IMR-90 (cell line): ENCODE measurements at regions not wholly inside any gene's neighbourhood (a gene's known extent, or its start where the extent isn't known, plus 50 kb on each side); places are given as distances from the start of the nearest gene placed in this dataset.

ENCODE experiments used
- ATAC-seq: fragments of 200-7000 bp; cut with Tn5 transposase; 2 replicates; pipeline ENCODE4 v1.9.1; 2020; ENCODE audit warnings: low read depth, mild to moderate bottlenecking, moderate library complexity
- BruUV-seq: library from RNA; stranded (reverse); fragments of 400-500 nt; replicated peaks from 2 replicates; lab custom pipeline; 2021; lab: Mats Ljungman, UMichigan
- CTCF ChIA-PET: fragments of 300-600 bp; formaldehyde crosslinking; extraction: SDS; loops from one replicate; lab custom pipeline; 2021; ENCODE audit warnings: antibody characterized with exemption; lab: Yijun Ruan, JAX
- POLR2A ChIA-PET: fragments of 300-600 bp; sonication (Branson Sonifier 250); formaldehyde crosslinking; loops from one replicate; lab custom pipeline; 2022; ENCODE audit warnings: antibody characterized with exemption; ENCODE audit not compliant: unreplicated experiment; lab: Charles Lee
- DNase-seq: peaks from one replicate; pipeline ENCODE4 v3.0.0; 2013
- H2AFZ ChIP-seq: replicated peaks from 2 replicates; pipeline ENCODE3; 2013; ENCODE audit warnings: low read length, mild to moderate bottlenecking; ENCODE audit not compliant: poor library complexity
- H2AK5ac ChIP-seq: 2 replicates; pipeline ENCODE4 v1.6.1; 2013; ENCODE audit warnings: low read depth, low read length, inconsistent platforms
- H2AK9ac ChIP-seq: replicated peaks from 2 replicates; pipeline ENCODE3; 2013; ENCODE audit warnings: mild to moderate bottlenecking, low read depth, low read length, moderate library complexity; ENCODE audit not compliant: poor library complexity
- H2BK120ac ChIP-seq: 2 replicates; pipeline ENCODE4 v1.6.1; 2013; ENCODE audit warnings: low read depth, low read length, inconsistent platforms
- H2BK15ac ChIP-seq: 3 replicates; pipeline ENCODE4 v1.6.1; 2013; ENCODE audit warnings: low read depth, low read length, inconsistent platforms
- H2BK20ac ChIP-seq: 2 replicates; pipeline ENCODE4 v1.6.1; 2013; ENCODE audit warnings: low read depth, mild to moderate bottlenecking, inconsistent platforms, low read length, moderate library complexity
- H2BK5ac ChIP-seq: 2 replicates; pipeline ENCODE4 v1.6.1; 2013; ENCODE audit warnings: mild to moderate bottlenecking, low read depth, low read length, inconsistent platforms; ENCODE audit not compliant: poor library complexity, severe bottlenecking
- H3K14ac ChIP-seq: replicated peaks from 2 replicates; pipeline ENCODE4 v1.6.1; 2013; ENCODE audit warnings: low read depth, low read length, inconsistent platforms
- H3K18ac ChIP-seq: 2 replicates; pipeline ENCODE4 v1.6.1; 2013; ENCODE audit warnings: low read depth, low read length, control low read depth
- H3K23ac ChIP-seq: 2 replicates; pipeline ENCODE4 v1.6.1; 2013; ENCODE audit warnings: low read depth, low read length, inconsistent platforms
- H3K27ac ChIP-seq: 2 replicates; pipeline ENCODE4 v1.5.1; 2013; ENCODE audit warnings: mild to moderate bottlenecking, control low read depth, low read length; ENCODE audit not compliant: insufficient read depth
- H3K27me3 ChIP-seq: 2 replicates; pipeline ENCODE4 v1.6.1; 2013; ENCODE audit warnings: low read length; ENCODE audit not compliant: control insufficient read depth, insufficient read depth
- H3K36me3 ChIP-seq: 2 replicates; pipeline ENCODE4 v1.6.1; 2013; ENCODE audit warnings: low read length, mixed read lengths; ENCODE audit not compliant: control insufficient read depth, insufficient read depth
- H3K4ac ChIP-seq: 2 replicates; pipeline ENCODE4 v1.6.1; 2013; ENCODE audit warnings: low read depth, low read length, inconsistent platforms
- H3K4me1 ChIP-seq: 2 replicates; pipeline ENCODE4 v1.6.1; 2013; ENCODE audit warnings: low read length, mixed read lengths; ENCODE audit not compliant: control insufficient read depth, insufficient read depth
- H3K4me2 ChIP-seq: 2 replicates; pipeline ENCODE4 v1.6.1; 2013; ENCODE audit warnings: low read depth, mild to moderate bottlenecking, control low read depth, low read length, moderate library complexity
- H3K4me3 ChIP-seq: 2 replicates; pipeline ENCODE4 v1.5.1; 2013; ENCODE audit warnings: low read depth, mild to moderate bottlenecking, control low read depth, low read length, moderate library complexity; ENCODE audit not compliant: insufficient read depth
- H3K56ac ChIP-seq: 2 replicates; pipeline ENCODE4 v1.6.1; 2013; ENCODE audit warnings: low read length, inconsistent platforms; ENCODE audit not compliant: insufficient read depth; ENCODE audit errors: extremely low read depth
- H3K79me1 ChIP-seq, 2 experiments: 2 replicates each; pipeline ENCODE4 v1.6.1; 2013; ENCODE audit warnings: low read length in 2 of 2, inconsistent platforms in 1 of 2, low read depth in 1 of 2
- H3K9ac ChIP-seq: 2 replicates; pipeline ENCODE4 v1.6.1; 2013; ENCODE audit warnings: low read depth, low read length, control low read depth
- H3K9me1 ChIP-seq: 2 replicates; pipeline ENCODE4 v1.6.1; 2013; ENCODE audit warnings: low read length, inconsistent platforms; ENCODE audit not compliant: insufficient read depth
- H3K9me3 ChIP-seq: 2 replicates; pipeline ENCODE4 v1.6.1; 2013; ENCODE audit warnings: low read length; ENCODE audit not compliant: control insufficient read depth, insufficient read depth
- H4K20me1 ChIP-seq: 2 replicates; pipeline ENCODE4 v1.6.1; 2013; ENCODE audit warnings: low read length, inconsistent platforms; ENCODE audit not compliant: insufficient read depth
- H4K5ac ChIP-seq: 2 replicates; pipeline ENCODE4 v1.6.1; 2013; ENCODE audit warnings: mild to moderate bottlenecking, low read depth, low read length, control low read depth
- H4K8ac ChIP-seq, 2 experiments: 2 replicates each; pipeline ENCODE4 v1.6.1; 2013; ENCODE audit warnings: low read depth in 2 of 2, low read length in 2 of 2, control low read depth in 1 of 2, inconsistent platforms in 1 of 2
- H4K91ac ChIP-seq: 2 replicates; pipeline ENCODE4 v1.6.1; 2013; ENCODE audit warnings: low read depth, low read length, inconsistent platforms; ENCODE audit not compliant: insufficient read depth
- CHD1 ChIP-seq: IDR thresholded peaks from 2 replicates; pipeline ENCODE4 v1.6.1; 2012; ENCODE audit warnings: low read depth, low read length, improper control_type of control experiment
- WGBS, 2 experiments: methylation state at CpG; one replicate each; pipeline versions ENCODE4 v1.1.5 to v1.1.7; 2013; ENCODE audit warnings: missing lambda C conversion rate in 2 of 2; ENCODE audit not compliant: insufficient read length in 1 of 2; ENCODE audit errors: extremely low coverage in 2 of 2; 5-methylcytosine and 5-hydroxymethylcytosine counted together
- dilution Hi-C: fragments of 300-500 bp; cut with HindIII; formaldehyde crosslinking; loops from one replicate; pipeline ENCODE4 v1.14.3; 2018; ENCODE audit warnings: low sequenced_read_pairs; ENCODE audit not compliant: unreplicated experiment
- in situ Hi-C: fragments of 300-500 bp; cut with MboI; formaldehyde crosslinking; loops from 3 replicates; pipeline ENCODE4 v1.14.3; 2019; ENCODE audit warnings: low sequenced_read_pairs, inconsistent platforms, mixed read lengths
- intact Hi-C: fragments of 100-400 bp; cut with micrococcal nuclease; formaldehyde crosslinking; loops from 2 replicates; pipeline ENCODE4 v1.10.0; 2022

DNA sequence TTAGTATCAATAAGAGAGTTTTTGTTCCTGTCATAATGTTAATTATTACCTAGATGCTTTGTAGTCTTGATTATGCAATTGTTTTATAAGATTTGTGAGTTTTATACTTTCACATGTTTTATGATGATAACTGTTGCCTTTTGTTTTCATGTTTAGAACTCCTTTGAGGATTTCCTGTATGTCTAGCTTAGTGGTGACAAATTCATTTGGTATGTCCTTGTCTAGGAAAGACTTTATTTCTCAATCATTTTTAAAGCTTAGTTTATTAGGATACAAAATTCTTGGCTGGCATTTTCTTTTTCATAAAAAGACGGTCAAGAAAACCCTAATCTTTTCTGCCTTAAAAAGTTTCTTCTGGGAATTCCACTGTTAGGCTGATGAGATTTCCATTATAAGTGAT, 849.9 kb upstream of the EYS start:
- dilution Hi-C loops (no loop called here), in situ Hi-C loops (no loop called here), intact Hi-C loops (no loop called here)
- Histone ChIP-seq H3K18ac (no peak overlapping the region), H2AK5ac (no peak overlapping the region), H3K9me1 (no peaks in the 10 kb centered on the region), H3K79me1 (no peaks in the 10 kb centered on the region), H4K20me1 (no peaks in the 10 kb centered on the region), H3K4me1 (no peaks in the 10 kb centered on the region), H2AFZ (no peak overlapping the region), H3K9ac (no peak overlapping the region), H3K14ac (no peak overlapping the region), H3K56ac (no peak overlapping the region), H3K27ac (no peak overlapping the region), H3K4ac (no peak overlapping the region), H4K5ac (no peak overlapping the region), H2BK15ac (no peak overlapping the region), H2BK5ac (no peak overlapping the region), H2BK120ac (no peak overlapping the region), H3K9me3 (0 out of 2 replicates have a peak, but pooled peaks cover 3% of the 10 kb centered on the region), H3K27me3 (no peaks in the 10 kb centered on the region), H3K4me3 (no peak overlapping the region), H3K36me3 (no peaks in the 10 kb centered on the region), H2AK9ac (no peak overlapping the region), H3K4me2 (no peak overlapping the region), H2BK20ac (no peak overlapping the region), H4K91ac (no peak overlapping the region), H3K23ac (no peak overlapping the region), H4K8ac (no peak overlapping the region)
- ATAC-seq (no peak), DNase-seq (no peak)
- ChIA-PET CTCF (no interaction called here), POLR2A (no interaction called here)
- no CpG with 5 or more reads among the region's 1 CpG for WGBS, 2 experiments
- no peak for TF ChIP-seq CHD1
- BruUV-seq, result no TSS peak
